Hepatocyte (in vitro differentiated cells): ENCODE measurements at regions not wholly inside any gene's neighbourhood (a gene's known extent, or its start where the extent isn't known, plus 50 kb on each side); places are given as distances from the start of the nearest gene placed in this dataset.

ENCODE experiments used
- DNase-seq: peaks from one replicate; pipeline ENCODE4 v3.0.0-alpha.2; 2016; ENCODE audit warnings: low spot score
- H2AFZ ChIP-seq: fragments of 200-600 bp; sonication (generic); 2 replicates; pipeline ENCODE4 v1.6.0; 2016; ENCODE audit warnings: antibody characterized with exemption, mild to moderate bottlenecking
- H3K27ac ChIP-seq: fragments of 200-600 bp; sonication (generic); 2 replicates; pipeline ENCODE4 v1.5.1; 2016; ENCODE audit warnings: mild to moderate bottlenecking
- H3K27me3 ChIP-seq: fragments of 200-600 bp; sonication (generic); 2 replicates; pipeline ENCODE4 v1.6.1; 2016
- H3K36me3 ChIP-seq: fragments of 200-600 bp; sonication (generic); replicated peaks from 2 replicates; pipeline ENCODE4 v1.5.1; 2016; ENCODE audit warnings: low read depth; ENCODE audit not compliant: insufficient read depth
- H3K4me1 ChIP-seq: fragments of 200-600 bp; sonication (generic); 2 replicates; pipeline ENCODE4 v1.5.1; 2016; ENCODE audit warnings: mild to moderate bottlenecking, moderate library complexity; ENCODE audit not compliant: insufficient read depth
- H3K4me2 ChIP-seq: fragments of 200-600 bp; sonication (generic); 2 replicates; pipeline ENCODE4 v1.6.0; 2016
- H3K4me3 ChIP-seq: fragments of 200-600 bp; sonication (generic); 2 replicates; pipeline ENCODE4 v1.5.1; 2016; ENCODE audit warnings: mild to moderate bottlenecking
- H3K79me2 ChIP-seq: fragments of 200-600 bp; sonication (generic); 2 replicates; pipeline ENCODE4 v1.6.0; 2017; ENCODE audit warnings: mild to moderate bottlenecking
- H3K9me2 ChIP-seq: fragments of 200-600 bp; sonication (generic); replicated peaks from 2 replicates; pipeline ENCODE4 v1.6.0; 2017; ENCODE audit warnings: mild to moderate bottlenecking; ENCODE audit not compliant: insufficient read depth
- H3K9me3 ChIP-seq: fragments of 200-600 bp; sonication (generic); 2 replicates; pipeline ENCODE4 v1.5.1; 2016; ENCODE audit warnings: low read depth, mild to moderate bottlenecking
- H4K20me1 ChIP-seq: fragments of 200-600 bp; sonication (generic); 2 replicates; pipeline ENCODE4 v1.6.0; 2016; ENCODE audit warnings: mild to moderate bottlenecking; ENCODE audit not compliant: insufficient read depth, poor library complexity, severe bottlenecking
- CTCF ChIP-seq: fragments of 200-600 bp; sonication (generic); IDR thresholded peaks from 2 replicates; pipeline ENCODE4 v1.5.1; 2016; ENCODE audit warnings: antibody characterized with exemption, mild to moderate bottlenecking; ENCODE audit not compliant: poor library complexity
- EZH2 ChIP-seq: fragments of 200-600 bp; sonication (generic); IDR thresholded peaks from 2 replicates; pipeline ENCODE4 v1.6.1; 2016; ENCODE audit warnings: antibody characterized with exemption, mild to moderate bottlenecking, borderline replicate concordance
- EZH2phosphoT487 ChIP-seq: fragments of 200-600 bp; sonication (generic); IDR thresholded peaks from one replicate; pipeline ENCODE4 v1.6.1; 2018; ENCODE audit warnings: antibody characterized with exemption, mild to moderate bottlenecking, low read depth, moderate library complexity; ENCODE audit not compliant: unreplicated experiment, severe bottlenecking
- WGBS: methylation state at CpG from one replicate; pipeline ENCODE4 v1.1.6; 2016; ENCODE audit warnings: low lambda C conversion rate; ENCODE audit errors: missing lambda C conversion rate; 5-methylcytosine and 5-hydroxymethylcytosine counted together

GRCh38 chr5:152933056-152933455 is 528.0 kb upstream of the NMUR2 start:
- no peak for DNase-seq
- Histone ChIP-seq H2AFZ (no peak overlapping the region), H3K4me1 (no peaks in the 10 kb centered on the region), H3K27ac (no peak overlapping the region), H3K9me3 (no peaks in the 10 kb centered on the region), H3K9me2 (no peaks in the 10 kb centered on the region), H3K36me3 (no peaks in the 10 kb centered on the region), H4K20me1 (no peaks in the 10 kb centered on the region), H3K4me2 (no peak overlapping the region), H3K4me3 (no peak overlapping the region), H3K27me3 (no peaks in the 10 kb centered on the region), H3K79me2 (no peaks in the 10 kb centered on the region)
- 67% methylated on average over 2 of the region's 2 CpGs for WGBS
- TF ChIP-seq EZH2 = no peak
- TF ChIP-seq EZH2phosphoT487 = no peak
- no peak for TF ChIP-seq CTCF

- Histone ChIP-seq H3K4me3 (no peak overlapping the region), H3K79me2 (no peaks in the 10 kb centered on the region), H3K4me1 (no peaks in the 10 kb centered on the region), H3K9me2 (no peaks in the 10 kb centered on the region), H3K9me3 (no peaks in the 10 kb centered on the region), H3K27ac (no peak overlapping the region), H2AFZ (no peak overlapping the region), H3K27me3 (no peaks in the 10 kb centered on the region), H3K36me3 (no peaks in the 10 kb centered on the region), H3K4me2 (no peak overlapping the region), H4K20me1 (no peaks in the 10 kb centered on the region)
- TF ChIP-seq EZH2phosphoT487 = no peak
- TF ChIP-seq EZH2 = no peak
- TF ChIP-seq CTCF = no peak
- no peak for DNase-seq
- WGBS = 85% methylated on average over 1 of the region's 1 CpG
Measured at GRCh38 chr5:152938630-152939029, 533.6 kb upstream of the NMUR2 start.

DNA sequence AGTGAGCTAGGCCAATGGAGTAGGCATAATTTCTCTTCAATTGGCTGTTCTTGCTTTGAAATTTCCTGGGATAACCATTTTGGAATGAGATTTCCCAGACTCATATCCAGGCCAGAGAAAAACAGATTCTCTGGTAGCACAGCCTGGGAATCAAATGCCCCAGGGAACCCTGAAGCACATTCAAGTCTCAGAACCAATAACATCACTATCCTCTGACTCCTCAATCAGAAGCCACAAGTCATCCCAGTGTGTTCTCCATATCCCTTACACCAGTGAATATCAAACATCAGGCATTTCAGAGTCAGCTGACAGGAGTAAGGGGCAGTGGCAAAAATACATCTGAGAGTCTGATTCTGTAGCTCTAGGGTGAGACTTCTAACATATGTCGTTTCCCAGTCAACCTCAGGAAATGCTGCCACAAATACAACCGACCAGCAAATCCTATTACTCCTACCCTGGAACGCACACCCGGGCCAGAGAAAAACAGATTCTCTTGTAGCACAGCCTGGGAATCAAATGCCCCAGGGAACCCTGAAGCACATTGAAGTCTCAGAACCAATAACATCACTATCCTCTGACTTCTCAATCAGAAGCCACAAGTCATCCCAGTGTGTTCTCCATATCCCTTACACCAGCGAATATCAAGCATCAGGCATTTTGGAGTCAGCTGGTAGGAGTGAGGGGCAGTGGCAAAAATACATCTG is 537.7 kb upstream of the NMUR2 start:
- H3K9me2 ChIP-seq = no peaks in the 10 kb centered on the region
- H3K4me1 ChIP-seq = no peaks in the 10 kb centered on the region
- H3K36me3 ChIP-seq = no peaks in the 10 kb centered on the region
- no peaks in the 10 kb centered on the region for H3K79me2 ChIP-seq
- H3K4me3 ChIP-seq = no peak overlapping the region
- no peaks in the 10 kb centered on the region for H3K27me3 ChIP-seq
- H3K27ac ChIP-seq = no peak overlapping the region
- H3K9me3 ChIP-seq = no peaks in the 10 kb centered on the region
- 91% methylated on average over 5 of the region's 5 CpGs for WGBS
- no peaks in the 10 kb centered on the region for H4K20me1 ChIP-seq
- no peak overlapping the region for H3K4me2 ChIP-seq
- DNase-seq = no peak
- TF ChIP-seq CTCF = no peak
- no peak for TF ChIP-seq EZH2phosphoT487
- no peak for TF ChIP-seq EZH2
- no peak overlapping the region for H2AFZ ChIP-seq
